B cell (primary cell): ENCODE measurements at regions not wholly inside any gene's neighbourhood (a gene's known extent, or its start where the extent isn't known, plus 50 kb on each side); places are given as distances from the start of the nearest gene placed in this dataset.

Experiments used
- ATAC-seq: fragments of 200-7000 bp; cut with Tn5 transposase; one replicate; pipeline ENCODE4 v1.10.0; 2021; ENCODE audit warnings: low read depth, mild to moderate bottlenecking, moderate number of reproducible peaks, moderate library complexity
- CTCF ChIA-PET: fragments of 350-600 bp; sonication (Branson Sonifier 250); formaldehyde crosslinking; loops from one replicate; lab custom pipeline; 2021; ENCODE audit warnings: antibody characterized with exemption, inconsistent platforms; lab: Charles Lee
- POLR2A ChIA-PET: fragments of 350-600 bp; sonication (Branson Sonifier 250); formaldehyde crosslinking; loops from one replicate; lab custom pipeline; 2021; ENCODE audit warnings: antibody characterized with exemption; lab: Charles Lee
- DNase-seq: peaks from one replicate; pipeline ENCODE4 v3.0.0; 2013
- H2AFZ ChIP-seq: 2 replicates; pipeline ENCODE4 v1.6.1; 2012; ENCODE audit warnings: mild to moderate bottlenecking, low read depth, low read length; ENCODE audit not compliant: insufficient read depth, poor library complexity, severe bottlenecking
- H3K27ac ChIP-seq, 2 donors: 1 replicate in 1 of 2; 2 replicates in 1 of 2; pipeline ENCODE4 v1.5.1; 2012 to 2013; ENCODE audit warnings: low read length in 2 of 2, mild to moderate bottlenecking in 2 of 2, moderate library complexity in 1 of 2
- H3K27me3 ChIP-seq, 4 experiments: fragments of 200-600 bp in 1 of 4; sonication (generic) in 1 of 4; replicated peaks in 1 of 4; 1 replicate in 2 of 4; 2 replicates in 2 of 4; pipeline versions ENCODE4 v1.6.1 to v1.7.0; 2013 to 2016; ENCODE audit warnings: low read length in 3 of 4, mild to moderate bottlenecking in 2 of 4, mixed read lengths in 1 of 4, moderate library complexity in 1 of 4; ENCODE audit not compliant: insufficient read depth in 4 of 4, control insufficient read depth in 3 of 4; ENCODE audit errors: control extremely low read depth in 1 of 4
- H3K36me3 ChIP-seq, 2 experiments: replicated peaks in 1 of 2; 1 replicate in 1 of 2; 2 replicates in 1 of 2; pipeline versions ENCODE4 v1.6.1 to v1.7.1; 2013; ENCODE audit warnings: low read length in 1 of 2; ENCODE audit not compliant: insufficient read depth in 2 of 2, control insufficient read depth in 1 of 2; ENCODE audit errors: control extremely low read depth in 1 of 2, extremely low read depth in 1 of 2
- H3K4me1 ChIP-seq, 2 donors: fragments of 200-600 bp in 1 of 2; sonication (generic) in 1 of 2; 1 replicate in 1 of 2; 2 replicates in 1 of 2; pipeline versions ENCODE4 v1.5.1 to v1.6.1; 2013 to 2017; ENCODE audit warnings: low read length in 2 of 2; ENCODE audit not compliant: control insufficient read depth in 2 of 2, insufficient read depth in 2 of 2
- H3K4me2 ChIP-seq: replicated peaks from 2 replicates; pipeline ENCODE3; 2012; ENCODE audit warnings: mild to moderate bottlenecking, low read depth, low read length; ENCODE audit not compliant: poor library complexity, severe bottlenecking
- H3K4me3 ChIP-seq, 5 experiments: fragments of 200-600 bp in 1 of 5; sonication (generic) in 1 of 5; 1 replicate in 3 of 5; 2 replicates in 2 of 5; pipeline versions ENCODE4 v1.5.1 to v1.7.0; 2011 to 2016; ENCODE audit warnings: low read length in 4 of 5, mild to moderate bottlenecking in 4 of 5, low read depth in 2 of 5, control low read depth in 1 of 5, moderate library complexity in 1 of 5; ENCODE audit not compliant: insufficient read depth in 1 of 5; ENCODE audit errors: control extremely low read depth in 1 of 5, extremely low read depth in 1 of 5
- H3K79me2 ChIP-seq: fragments of 200-600 bp; sonication (generic); one replicate; pipeline ENCODE4 v1.6.0; 2016; ENCODE audit warnings: low read length; ENCODE audit not compliant: control insufficient read depth, insufficient read depth
- H3K9ac ChIP-seq: fragments of 200-600 bp; sonication (generic); 2 replicates; pipeline ENCODE4 v1.6.1; 2017; ENCODE audit warnings: mild to moderate bottlenecking, low read length, moderate library complexity
- H3K9me3 ChIP-seq, 3 donors: one replicate each; pipeline versions ENCODE4 v1.6.1 to v1.7.1; 2013; ENCODE audit warnings: low read length in 2 of 3; ENCODE audit not compliant: control insufficient read depth in 2 of 3, insufficient read depth in 1 of 3; ENCODE audit errors: control extremely low read depth in 1 of 3
- H4K20me1 ChIP-seq: 2 replicates; pipeline ENCODE4 v1.6.0; 2012; ENCODE audit warnings: mild to moderate bottlenecking, low read length; ENCODE audit not compliant: insufficient read depth, control insufficient read depth, poor library complexity, severe bottlenecking
- H3K27ac Mint-ChIP-seq: one replicate; pipeline ENCODE4 v1.8.0; 2021; ENCODE audit warnings: mixed read lengths
- H3K27me3 Mint-ChIP-seq: one replicate; pipeline ENCODE4 v1.8.0; 2021; ENCODE audit warnings: mixed read lengths
- H3K4me1 Mint-ChIP-seq: one replicate; pipeline ENCODE4 v1.8.0; 2021; ENCODE audit warnings: mixed read lengths
- H3K4me3 Mint-ChIP-seq: one replicate; pipeline ENCODE4 v1.8.0; 2021; ENCODE audit warnings: mixed read lengths
- H3K9me3 Mint-ChIP-seq: one replicate; pipeline ENCODE4 v1.8.0; 2022; ENCODE audit warnings: mixed read lengths; ENCODE audit not compliant: insufficient read depth
- CTCF ChIP-seq: fragments of 200-600 bp; IDR thresholded peaks from one replicate; pipeline ENCODE4 v1.8.0; 2022; ENCODE audit warnings: antibody characterized with exemption, mild to moderate bottlenecking
- EZH2 ChIP-seq: IDR thresholded peaks from 2 replicates; pipeline ENCODE4 v1.6.1; 2012; ENCODE audit warnings: borderline replicate concordance, low read depth, mild to moderate bottlenecking, moderate library complexity, low read length; ENCODE audit not compliant: insufficient read depth, poor library complexity, severe bottlenecking
- WGBS: methylation state at CpG from one replicate; pipeline ENCODE4 v1.1.5; 2013; ENCODE audit warnings: missing lambda C conversion rate; ENCODE audit not compliant: insufficient coverage; 5-methylcytosine and 5-hydroxymethylcytosine counted together
- intact Hi-C: fragments of 100-400 bp; cut with micrococcal nuclease; formaldehyde crosslinking; loops from one replicate; pipeline ENCODE4 v1.10.0; 2022

DNA sequence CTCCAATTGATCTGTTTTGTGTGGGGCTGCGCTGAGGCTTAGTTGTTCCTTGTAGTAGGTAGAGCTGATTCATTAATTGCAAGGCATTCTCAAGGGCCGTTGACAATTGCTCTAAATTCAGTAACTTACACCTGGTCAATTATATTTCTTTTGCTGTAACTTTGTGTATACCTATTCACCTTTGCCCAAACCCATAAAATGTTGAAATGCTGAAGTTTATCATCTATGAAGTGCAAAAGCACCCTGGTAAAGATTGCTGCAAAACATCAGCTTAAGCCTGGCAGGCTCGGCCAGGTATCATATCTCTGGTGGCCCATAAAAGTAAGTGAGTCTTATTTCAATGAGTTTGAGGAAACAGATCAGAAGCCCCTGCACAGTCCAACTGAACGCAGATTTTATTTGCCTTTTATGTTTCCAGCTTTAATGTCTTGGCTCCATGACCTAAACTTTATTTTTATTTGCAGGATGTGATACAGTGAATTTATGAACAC is 203.6 kb upstream of the SLCO3A1 start:
- H3K9ac ChIP-seq, result no peak overlapping the region
- intact Hi-C loops, result no loop called here
- no peaks in the 10 kb centered on the region for H3K4me1 Mint-ChIP-seq
- H3K9me3 ChIP-seq, result no peaks in the 10 kb centered on the region
- no peaks in the 10 kb centered on the region for H3K4me1 ChIP-seq
- H2AFZ ChIP-seq, result no peak overlapping the region
- ATAC-seq, result no peak
- no peak overlapping the region for H3K4me3 ChIP-seq
- H3K27me3 Mint-ChIP-seq, result peaks cover 6% of the 10 kb centered on the region
- no peaks in the 10 kb centered on the region for H3K9me3 Mint-ChIP-seq
- no peak overlapping the region for H3K27ac ChIP-seq
- H4K20me1 ChIP-seq, result no peaks in the 10 kb centered on the region
- WGBS, result 69% methylated on average over 1 of the region's 4 CpGs
- CTCF ChIA-PET, result no interaction called here
- H3K4me3 Mint-ChIP-seq, result no peak overlapping the region
- POLR2A ChIA-PET, result no interaction called here
- TF ChIP-seq EZH2 (no peak), CTCF (no peak)
- no peak overlapping the region for H3K4me2 ChIP-seq
- no peak for DNase-seq
- peaks cover 0 to 4% (median 0%) of the 10 kb centered on the region in 4 experiments for H3K27me3 ChIP-seq
- H3K79me2 ChIP-seq, result no peaks in the 10 kb centered on the region
- no peaks in the 10 kb centered on the region for H3K36me3 ChIP-seq
- no peak overlapping the region for H3K27ac Mint-ChIP-seq

GRCh38 chr15:91651251-91651650 is 202.3 kb upstream of the SLCO3A1 start:
- Histone ChIP-seq H3K9me3 (no peaks in the 10 kb centered on the region), H3K4me1 (no peaks in the 10 kb centered on the region), H3K4me2 (no peak overlapping the region), H3K9ac (no peak overlapping the region), H3K27me3 (peaks cover 0 to 4% (median 0%) of the 10 kb centered on the region in 4 experiments), H3K79me2 (no peaks in the 10 kb centered on the region), H3K27ac (no peak overlapping the region), H3K4me3 (no peak overlapping the region), H2AFZ (no peak overlapping the region), H3K36me3 (no peaks in the 10 kb centered on the region), H4K20me1 (no peaks in the 10 kb centered on the region)
- H3K27ac Mint-ChIP-seq, result no peak overlapping the region
- TF ChIP-seq CTCF (no peak), EZH2 (no peak)
- no CpG with 5 or more reads among the region's 3 CpGs for WGBS
- POLR2A ChIA-PET, result no interaction called here
- peaks cover 6% of the 10 kb centered on the region for H3K27me3 Mint-ChIP-seq
- no peaks in the 10 kb centered on the region for H3K4me1 Mint-ChIP-seq
- H3K9me3 Mint-ChIP-seq, result no peaks in the 10 kb centered on the region
- no peak for ATAC-seq
- no peak overlapping the region for H3K4me3 Mint-ChIP-seq
- no peak for DNase-seq
- intact Hi-C loops, result no loop called here
- CTCF ChIA-PET, result no interaction called here
